C1 segment of cervical spinal cord (tissue), 14 donors: ENCODE measurements at regions not wholly inside any gene's neighbourhood (a gene's known extent, or its start where the extent isn't known, plus 50 kb on each side); places are given as distances from the start of the nearest gene placed in this dataset.
"Not testable (repeated sequence)": the region's sequence is repeated elsewhere in the genome, so short reads cannot be mapped to it uniquely, and the experiment has no call there.

Experiments
- DNase-seq, 14 donors: peaks; one replicate each; lab custom pipeline; 2025; lab: John Stamatoyannopoulos, UW

- no peak for DNase-seq
Measured at GRCh38 chr5:104361932-104362331, 799.3 kb upstream of the NUDT12 start.

DNA sequence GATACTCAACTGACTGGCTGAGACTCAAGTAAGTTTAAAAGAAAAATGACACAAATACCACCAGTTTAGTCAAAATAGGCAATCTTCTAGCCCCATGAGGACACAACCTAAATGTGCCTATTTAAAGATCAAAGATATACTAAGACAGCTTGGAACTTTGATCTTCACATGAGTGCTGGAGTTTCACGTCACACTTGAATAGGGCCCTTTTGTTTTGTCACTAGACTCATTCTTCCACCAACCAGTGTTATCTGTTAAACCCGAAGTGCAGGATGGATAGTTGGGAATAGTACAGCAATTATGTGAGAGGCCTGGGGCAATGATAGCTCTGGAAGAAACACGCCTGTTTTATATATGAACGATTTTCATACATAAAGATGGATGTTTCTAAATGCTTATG lies 792.8 kb upstream of the NUDT12 start:
- no peak for DNase-seq

DNA sequence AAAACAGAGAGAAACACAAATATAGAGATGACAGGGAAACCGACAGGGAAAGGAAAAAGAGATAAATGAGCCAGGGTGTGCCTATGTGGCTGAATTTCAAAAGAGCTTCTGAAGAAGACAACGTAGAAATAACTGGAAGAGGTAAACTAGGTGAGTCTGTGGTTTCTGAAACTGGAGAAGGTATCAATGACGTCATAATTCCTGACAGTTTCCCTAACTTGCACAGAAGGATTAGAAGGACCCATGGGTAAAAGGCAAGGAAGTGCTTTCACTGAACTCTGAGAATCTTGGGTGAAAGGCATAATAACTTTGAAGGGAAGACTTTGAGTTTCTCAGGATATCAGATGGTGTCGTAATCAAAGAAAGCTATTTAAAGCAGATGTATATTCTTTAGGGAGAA lies 790.8 kb upstream of the NUDT12 start:
- DNase-seq, result no peak

DNA sequence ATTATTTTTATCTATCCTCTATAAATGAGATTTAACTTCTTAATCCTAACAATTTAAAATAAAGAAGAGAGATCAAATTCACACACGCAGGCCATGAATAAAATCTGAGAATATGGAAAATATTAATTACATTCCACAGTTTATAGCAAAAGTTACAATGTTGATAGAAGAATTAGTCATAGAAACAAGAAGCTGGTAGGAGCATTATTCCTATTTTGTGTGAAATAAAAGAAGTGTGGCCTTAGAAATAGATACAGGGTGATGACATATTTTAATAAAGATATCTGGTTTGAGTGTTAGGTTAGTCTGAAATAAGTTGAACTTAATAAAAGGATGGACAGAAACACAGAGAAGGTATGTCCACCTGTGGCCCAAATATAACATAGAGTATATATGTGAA lies 790.4 kb upstream of the NUDT12 start:
- DNase-seq, result no peak

DNA sequence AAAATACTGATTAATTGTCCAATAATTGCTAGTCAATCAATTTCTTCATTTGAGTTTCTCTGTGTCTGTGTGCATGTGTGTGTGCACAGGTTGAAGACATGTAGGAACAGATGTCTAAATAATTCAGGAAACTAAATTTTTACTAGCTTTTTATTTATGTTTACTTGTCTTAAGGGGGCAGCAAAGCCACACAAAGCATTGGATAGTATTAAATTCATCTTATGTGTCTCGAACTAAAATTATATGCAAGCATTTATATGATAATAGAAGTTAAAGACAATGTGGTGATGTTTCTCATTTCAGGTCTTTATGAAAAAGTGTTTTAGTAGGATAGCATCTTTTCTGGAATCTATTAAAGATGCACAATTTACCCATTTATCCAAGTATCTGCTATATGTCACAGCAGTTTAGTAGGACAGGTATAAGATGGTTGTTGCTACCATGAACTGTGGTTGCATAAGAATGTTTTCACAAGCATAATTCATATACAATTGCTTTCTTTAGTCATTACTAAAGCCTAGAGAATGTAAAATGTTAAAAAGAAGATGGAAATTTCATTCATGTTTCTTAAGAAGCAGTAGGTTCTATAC lies 784.6 kb upstream of the NUDT12 start:
- no peak for DNase-seq

- no peak for DNase-seq
Measured at GRCh38 chr5:104345222-104346016, 782.8 kb upstream of the NUDT12 start.

DNA sequence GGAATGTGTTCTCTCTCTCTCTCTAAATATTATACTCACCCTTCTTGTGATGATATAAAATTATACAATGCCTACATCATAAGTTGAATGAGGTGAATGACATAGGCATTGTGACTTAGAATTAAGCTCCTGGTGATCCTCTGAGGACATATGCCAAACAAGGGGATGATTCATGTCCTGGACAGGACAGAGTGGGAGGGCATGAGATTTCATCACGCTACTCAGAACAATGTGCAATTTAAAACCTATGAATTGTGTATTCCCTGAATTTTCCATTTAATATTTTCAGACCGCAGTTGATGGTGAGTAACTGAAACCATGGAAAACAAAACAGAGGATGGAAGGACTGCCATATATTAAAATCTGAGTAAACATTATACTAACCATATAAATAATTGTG lies 782.2 kb upstream of the NUDT12 start:
- DNase-seq, result no peak

DNA sequence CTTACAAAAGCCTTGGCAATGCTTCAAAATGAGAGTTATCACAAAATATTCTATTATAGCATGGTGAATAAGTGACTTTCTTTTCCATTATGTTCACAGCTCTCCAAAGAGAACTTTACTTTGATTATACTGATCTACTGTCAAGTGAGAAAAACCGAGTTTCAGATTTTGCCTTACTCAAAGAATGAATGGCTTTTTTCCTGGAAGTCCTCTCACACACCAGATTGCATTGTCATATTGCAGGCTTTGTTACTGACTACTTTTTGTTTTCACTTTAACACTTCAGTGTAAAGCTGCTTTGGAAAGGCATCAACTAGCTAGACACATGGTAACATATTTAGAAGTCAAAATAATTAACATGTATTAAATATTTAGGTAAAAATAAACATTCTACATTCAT lies 765.2 kb upstream of the NUDT12 start:
- no peak for DNase-seq

DNA sequence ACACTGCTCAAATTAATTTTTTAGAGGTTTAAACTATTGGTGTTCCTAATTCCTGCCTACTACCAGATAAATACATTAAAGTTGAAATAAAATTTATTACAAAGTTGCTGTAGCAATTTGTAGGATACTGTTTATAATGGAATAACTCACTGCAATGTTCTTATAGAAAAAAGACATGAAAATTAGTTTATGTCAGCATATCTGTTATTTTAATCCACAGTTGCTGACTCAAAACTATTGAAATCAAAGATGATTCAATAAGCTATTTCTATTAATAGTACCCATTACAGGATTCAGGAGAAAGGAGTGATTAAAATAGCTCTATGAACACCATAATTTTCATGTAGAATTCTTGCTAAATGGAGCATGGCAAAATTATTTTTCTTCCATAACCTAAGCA lies 764.4 kb upstream of the NUDT12 start:
- DNase-seq, result no peak

DNA sequence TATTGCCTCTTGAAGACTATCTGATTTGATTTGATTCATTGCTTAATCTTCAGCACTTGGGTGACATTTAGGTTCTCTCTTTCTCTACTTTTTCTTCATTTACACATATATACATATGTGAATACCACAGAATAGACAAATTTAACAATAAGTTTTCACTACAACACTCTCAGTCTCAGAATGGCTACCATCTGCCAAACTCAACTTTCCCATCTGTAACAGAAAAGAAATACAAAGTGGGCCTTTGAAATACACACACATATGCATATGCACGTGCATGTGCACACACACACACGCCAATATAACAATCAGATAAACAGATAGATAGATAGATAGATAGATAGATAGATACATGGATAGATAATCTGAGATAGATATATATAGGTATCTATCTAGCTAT lies 762.8 kb upstream of the NUDT12 start:
- no peak for DNase-seq

- DNase-seq, result not testable (repeated sequence)
Measured at GRCh38 chr5:104316676-104317075, 754.1 kb upstream of the NUDT12 start.

DNA sequence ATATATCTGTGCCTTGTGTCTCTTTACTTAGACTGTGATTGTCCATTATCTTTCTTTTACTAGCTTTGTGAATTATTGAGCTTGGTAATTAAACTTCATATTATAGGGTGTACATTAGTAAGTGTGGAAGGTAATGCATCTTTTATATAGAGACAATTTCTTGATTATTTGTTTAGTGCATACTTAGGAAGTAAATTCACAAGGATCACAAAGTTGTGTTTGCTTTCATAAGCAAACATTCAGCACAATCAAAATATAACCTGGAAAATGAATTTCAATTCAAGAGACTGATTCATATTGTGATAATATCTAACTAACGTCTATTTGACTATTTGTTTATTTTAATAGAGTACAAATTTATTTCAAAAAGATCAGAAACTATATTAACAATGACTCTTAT lies 749.9 kb upstream of the NUDT12 start:
- no peak for DNase-seq

DNA sequence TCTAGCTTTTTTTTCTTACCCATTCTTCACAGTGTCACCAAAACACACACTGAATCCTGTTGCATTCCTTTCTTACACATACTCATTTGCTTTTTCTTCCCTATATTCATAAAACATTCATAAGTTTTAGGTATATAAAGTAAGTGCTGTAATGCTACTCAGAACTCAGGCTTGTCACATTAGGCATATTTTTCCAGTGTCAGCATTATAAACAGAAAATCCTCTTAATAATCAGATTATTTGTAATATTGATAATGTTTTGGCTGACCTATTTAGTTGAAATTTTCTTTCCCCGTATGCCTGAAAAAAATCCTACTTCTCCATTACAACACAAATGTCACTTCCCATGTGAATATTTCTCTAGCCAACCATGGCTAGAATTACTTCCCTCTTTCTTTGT lies 743.0 kb upstream of the NUDT12 start:
- no peak for DNase-seq

- no peak for DNase-seq
Measured at GRCh38 chr5:104299998-104300706, 737.6 kb upstream of the NUDT12 start.

GRCh38 chr5:104298518-104298917 lies 735.9 kb upstream of the NUDT12 start:
- DNase-seq, result no peak

GRCh38 chr5:104297076-104297475 lies 734.5 kb upstream of the NUDT12 start:
- no peak for DNase-seq

DNA sequence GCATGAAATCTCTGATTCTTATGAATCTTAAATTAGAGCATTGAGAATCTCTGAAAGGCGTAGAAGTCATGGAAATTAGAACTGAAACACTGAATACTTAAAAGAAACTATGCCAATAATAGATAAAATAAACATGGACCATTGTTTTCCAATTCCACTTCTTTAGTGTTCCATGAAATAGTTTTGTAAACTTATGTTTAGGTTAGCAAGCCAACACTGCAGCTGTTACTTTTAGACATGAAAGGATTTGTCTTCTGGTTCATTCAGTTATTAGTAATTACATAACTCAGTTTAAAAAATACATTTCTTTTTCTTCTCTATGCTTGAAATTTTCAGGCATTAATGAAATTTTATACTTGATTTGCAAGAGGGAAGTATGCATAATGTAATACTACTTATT lies 733.4 kb upstream of the NUDT12 start:
- no peak for DNase-seq

DNA sequence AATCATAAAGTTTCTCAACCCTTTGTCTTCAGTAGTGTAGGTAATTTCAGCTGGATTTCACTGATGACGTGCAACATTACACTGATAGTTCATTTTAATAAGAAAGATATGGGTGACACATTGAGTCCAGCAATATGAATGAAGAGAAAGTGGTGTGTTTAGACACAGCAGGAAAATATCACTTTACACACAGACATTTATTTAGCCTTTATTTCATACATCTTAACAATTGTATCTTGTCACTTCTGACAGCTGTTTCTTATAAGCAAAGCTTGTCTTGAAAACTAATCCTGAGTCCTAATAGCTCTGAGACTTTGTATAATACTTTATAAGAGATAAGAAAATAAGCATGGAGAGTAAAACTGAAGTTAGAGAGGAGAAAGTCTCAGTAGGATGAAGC lies 720.5 kb upstream of the NUDT12 start:
- no peak for DNase-seq

DNA sequence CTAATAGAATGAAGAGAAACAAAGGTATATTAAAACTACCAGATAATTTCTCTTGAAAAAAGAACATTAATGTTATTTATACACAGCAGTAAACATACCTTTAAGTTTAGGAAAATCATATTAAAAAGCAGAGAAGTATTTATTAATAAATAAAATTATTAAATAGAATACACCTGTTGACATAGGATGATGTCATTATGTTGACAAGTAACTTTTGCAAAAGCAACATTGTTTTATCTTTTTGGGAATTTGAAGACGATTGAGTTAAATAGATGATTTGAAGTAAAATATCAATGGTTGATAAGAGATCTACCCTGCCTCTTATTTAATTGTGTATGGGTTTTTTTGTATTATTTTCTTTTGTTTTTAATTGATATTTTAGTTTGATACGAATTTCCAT lies 711.1 kb upstream of the NUDT12 start:
- no peak for DNase-seq

DNA sequence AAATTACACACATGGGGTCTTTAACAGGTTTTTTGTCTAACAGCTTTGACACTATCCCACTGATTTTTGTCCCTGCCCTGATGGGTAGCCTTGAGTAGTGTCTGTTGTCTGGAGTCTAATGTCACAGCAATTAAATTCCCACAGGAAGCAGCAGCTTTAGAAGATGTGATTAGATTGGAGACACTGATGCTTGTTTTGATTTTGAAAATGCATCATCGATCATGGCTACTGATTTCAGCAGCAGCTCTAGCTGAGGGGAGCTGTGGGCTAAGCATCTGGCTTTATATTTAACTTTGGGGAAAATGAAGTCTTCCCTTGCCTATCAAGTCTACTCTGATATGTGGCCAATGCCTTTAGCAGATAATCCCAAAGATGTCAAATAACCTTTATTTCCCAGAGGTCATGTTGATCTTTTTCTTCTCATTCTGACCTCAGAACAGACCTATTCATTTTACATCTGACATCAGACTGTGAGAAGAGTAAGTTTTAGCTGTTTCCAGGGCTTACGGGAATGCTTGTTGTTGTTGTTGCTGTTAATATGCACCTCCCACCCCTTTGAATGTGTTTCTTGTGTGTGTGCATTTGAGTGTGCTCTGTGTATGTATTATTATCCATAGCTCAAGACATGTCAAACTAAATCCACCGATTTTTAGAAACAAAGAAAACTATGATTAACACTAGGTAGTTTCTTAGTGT lies 704.9 kb upstream of the NUDT12 start:
- DNase-seq, result no peak

DNA sequence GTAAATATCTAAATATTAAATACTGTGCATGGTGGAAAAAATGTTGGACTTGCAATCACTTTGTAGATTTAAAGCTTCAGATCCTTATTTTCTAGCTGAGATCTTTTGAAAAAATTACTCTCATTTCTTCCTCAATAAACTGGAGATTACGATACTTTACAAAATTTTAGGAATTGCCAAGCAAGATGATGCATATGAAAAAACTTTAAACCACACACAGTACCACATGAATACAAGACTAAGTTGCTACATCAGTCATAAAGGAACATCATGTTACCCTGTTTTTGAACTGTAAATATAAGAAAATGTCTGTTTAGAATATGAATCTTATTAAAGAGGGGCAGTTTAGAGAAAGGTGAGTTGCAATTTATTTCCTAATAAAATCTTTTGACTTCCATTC lies 703.6 kb upstream of the NUDT12 start:
- no peak for DNase-seq

DNA sequence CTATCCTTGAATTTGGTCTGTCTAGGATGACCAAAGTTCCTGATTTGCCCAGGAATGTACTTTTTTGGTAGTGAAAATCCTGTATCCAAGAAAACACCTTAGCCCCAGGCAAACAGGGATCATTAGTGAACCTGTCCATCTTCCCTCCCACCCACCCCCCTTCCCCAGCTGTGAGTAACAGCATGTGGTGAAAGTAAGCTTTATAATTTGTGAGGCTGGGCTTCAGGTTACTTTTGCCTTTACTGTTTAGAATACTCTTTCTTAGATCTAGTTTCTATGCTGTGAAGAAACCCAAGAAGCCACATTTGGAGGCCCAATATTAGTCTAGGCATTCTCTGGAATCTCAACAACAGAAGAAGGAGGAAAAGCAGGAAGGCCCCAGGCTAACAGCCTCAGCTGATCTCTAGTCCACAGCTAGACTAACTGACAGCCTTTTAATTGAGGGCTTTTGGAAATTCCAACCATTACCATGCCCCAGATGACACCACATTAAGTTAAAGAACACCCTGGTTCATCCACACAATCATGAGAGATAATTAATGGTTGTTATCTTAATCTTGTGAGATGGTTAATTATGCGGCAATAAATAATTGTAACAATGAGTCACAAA lies 703.0 kb upstream of the NUDT12 start:
- no peak for DNase-seq
